Osteocyte (in vitro differentiated cells): ENCODE measurements at regions not wholly inside any gene's neighbourhood (a gene's known extent, or its start where the extent isn't known, plus 50 kb on each side); places are given as distances from the start of the nearest gene placed in this dataset.

ENCODE experiments used
- DNase-seq: peaks from one replicate; pipeline ENCODE4 v3.0.0; 2021; ENCODE audit warnings: mixed read lengths; ENCODE audit not compliant: unreplicated experiment; ENCODE audit errors: extremely low spot score
- H3K27ac Mint-ChIP-seq: one replicate; pipeline ENCODE4 v1.8.0; 2021; ENCODE audit warnings: mild to moderate bottlenecking, mixed read lengths; ENCODE audit not compliant: unreplicated experiment
- H3K27me3 Mint-ChIP-seq: one replicate; pipeline ENCODE4 v1.8.0; 2021; ENCODE audit warnings: mixed read lengths; ENCODE audit not compliant: unreplicated experiment
- H3K36me3 Mint-ChIP-seq: one replicate; pipeline ENCODE4 v1.8.0; 2021; ENCODE audit warnings: mixed read lengths; ENCODE audit not compliant: unreplicated experiment
- H3K4me1 Mint-ChIP-seq: one replicate; pipeline ENCODE4 v1.8.0; 2021; ENCODE audit warnings: mixed read lengths; ENCODE audit not compliant: unreplicated experiment
- H3K4me3 Mint-ChIP-seq: one replicate; pipeline ENCODE4 v1.8.0; 2021; ENCODE audit warnings: mild to moderate bottlenecking, moderate library complexity, mixed read lengths; ENCODE audit not compliant: unreplicated experiment
- H3K9me3 Mint-ChIP-seq: one replicate; pipeline ENCODE4 v1.8.0; 2021; ENCODE audit warnings: mixed read lengths; ENCODE audit not compliant: unreplicated experiment
- CTCF ChIP-seq: fragments of 200-600 bp; sonication (generic); IDR thresholded peaks from 2 replicates; pipeline ENCODE4 v1.5.0; 2021; ENCODE audit warnings: antibody characterized with exemption, mild to moderate bottlenecking, moderate library complexity

DNA sequence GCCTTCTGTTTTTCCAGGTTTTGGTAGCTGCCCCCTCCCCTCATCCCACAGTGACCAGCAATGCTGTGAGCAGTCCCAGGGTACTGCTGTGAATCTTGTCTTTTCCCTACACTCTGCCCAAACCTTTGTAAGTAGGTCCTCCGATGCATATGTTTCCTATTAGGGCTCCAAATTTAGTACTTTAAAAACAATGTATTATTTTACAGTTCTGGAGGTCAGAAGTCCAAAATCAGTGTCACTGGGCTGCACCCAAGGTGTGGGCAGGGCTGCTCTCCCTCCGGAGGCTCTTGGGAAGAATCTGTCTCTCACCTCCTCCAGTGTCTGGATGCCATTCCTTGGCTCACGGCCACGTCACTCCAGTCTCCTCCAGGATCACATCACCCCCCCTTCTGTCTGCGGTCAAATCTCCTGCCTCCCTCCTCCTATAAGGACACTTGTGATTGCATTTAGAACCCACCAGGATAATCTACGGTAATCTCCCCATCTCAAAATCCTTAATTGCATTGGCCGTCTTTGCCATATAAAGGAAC, 208.5 kb downstream of the SH3BP4 start:
- Mint-ChIP-seq H3K27ac (peak overlapping the region; percentile 20), H3K36me3 (no peaks in the 10 kb centered on the region), H3K4me3 (no peak overlapping the region), H3K4me1 (peaks cover 16% of the 10 kb centered on the region), H3K27me3 (peaks cover 3% of the 10 kb centered on the region), H3K9me3 (no peaks in the 10 kb centered on the region)
- no peak for DNase-seq
- no peak for TF ChIP-seq CTCF

DNA sequence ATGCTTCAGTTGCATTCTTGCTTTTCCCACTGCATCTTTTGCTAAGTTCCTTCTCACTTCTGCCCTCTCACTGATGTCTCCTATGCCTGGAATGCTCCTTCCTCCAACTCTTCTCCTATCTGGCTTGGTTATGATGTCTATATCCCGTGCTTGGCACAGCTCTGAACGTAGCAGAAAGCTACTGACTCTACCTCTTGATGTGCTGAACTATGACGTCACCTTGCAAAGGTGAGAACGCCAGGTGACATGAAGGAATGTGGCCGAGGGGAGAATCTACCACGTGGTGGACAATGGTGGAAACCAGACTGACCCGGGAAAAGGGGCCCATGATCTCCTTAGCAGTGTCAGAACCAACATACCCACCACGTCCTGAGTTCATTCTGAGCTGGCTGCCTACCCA, 209.7 kb downstream of the SH3BP4 start:
- Mint-ChIP-seq H3K27ac (no peak overlapping the region), H3K9me3 (no peaks in the 10 kb centered on the region), H3K27me3 (no peaks in the 10 kb centered on the region), H3K4me3 (no peak overlapping the region), H3K36me3 (no peaks in the 10 kb centered on the region), H3K4me1 (peaks cover 16% of the 10 kb centered on the region)
- no peak for DNase-seq
- TF ChIP-seq CTCF = no peak

GRCh38 chr2:235162082-235162836, 210.4 kb downstream of the SH3BP4 start:
- Mint-ChIP-seq H3K27me3 (no peaks in the 10 kb centered on the region), H3K4me3 (no peak overlapping the region), H3K36me3 (no peaks in the 10 kb centered on the region), H3K27ac (no peak overlapping the region), H3K9me3 (no peaks in the 10 kb centered on the region), H3K4me1 (peaks cover 16% of the 10 kb centered on the region)
- TF ChIP-seq CTCF = no peak
- no peak for DNase-seq

DNA sequence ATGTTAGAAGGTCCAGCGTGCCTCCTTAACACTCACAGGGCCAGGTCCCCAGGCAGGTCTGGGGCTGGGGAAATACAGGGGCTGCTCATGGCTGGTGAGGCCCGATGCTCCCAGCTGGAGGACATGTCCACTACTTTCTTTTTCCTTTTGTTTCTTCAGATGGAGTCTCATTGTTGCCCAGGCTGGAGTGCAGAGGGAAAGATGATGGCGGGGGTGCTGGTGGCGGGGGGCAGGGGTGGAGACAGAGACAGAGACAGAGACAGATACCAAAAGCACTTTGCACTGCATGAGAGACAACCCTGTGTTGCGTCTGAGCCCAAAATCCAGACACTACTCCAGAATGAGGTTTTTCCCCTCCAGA, 211.0 kb downstream of the SH3BP4 start:
- H3K27ac Mint-ChIP-seq = no peak overlapping the region

More for the DNA sequence above, 211.0 kb downstream of the SH3BP4 start:
- Mint-ChIP-seq H3K4me1 (peaks cover 19% of the 10 kb centered on the region), H3K9me3 (no peaks in the 10 kb centered on the region), H3K36me3 (no peaks in the 10 kb centered on the region), H3K27me3 (no peaks in the 10 kb centered on the region), H3K4me3 (no peak overlapping the region)
- no peak for TF ChIP-seq CTCF
- DNase-seq = no peak
